ENCODE measurements at regions not wholly inside any gene's neighbourhood (a gene's known extent, or its start where the extent isn't known, plus 50 kb on each side); places are given as distances from the start of the nearest gene placed in this dataset.
"Not testable (repeated sequence)": the region's sequence is repeated elsewhere in the genome, so short reads cannot be mapped to it uniquely, and the experiment has no call there.

DNA sequence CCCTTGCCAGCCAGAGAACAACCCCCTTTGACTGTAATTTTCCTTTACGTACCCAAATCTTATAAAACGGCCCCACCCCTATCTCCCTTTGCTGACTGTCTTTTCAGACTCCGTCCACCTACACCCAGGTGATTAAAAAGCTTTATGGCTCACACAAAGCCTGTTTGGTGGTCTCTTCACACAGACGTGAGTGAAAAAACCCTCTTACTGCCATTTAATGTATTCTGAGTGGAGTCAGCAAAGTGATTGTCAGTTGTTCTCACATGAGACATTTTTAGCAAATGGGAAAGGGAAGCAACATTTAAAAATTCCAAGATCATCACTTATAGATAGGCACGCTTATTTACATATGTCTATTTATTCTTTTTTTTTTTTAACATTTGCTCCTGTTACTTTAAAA, 1701.3 kb upstream of the LRRTM1 start:
- not testable (repeated sequence) for TF ChIP-seq CTCF (IDR thresholded peaks at IDR 0.05; ENCODE audit: low read length); EZH2 (IDR thresholded peaks at IDR 0.05; ENCODE audit: borderline replicate concordance, low read length)
